ENCODE measurements at regions not wholly inside any gene's neighbourhood (a gene's known extent, or its start where the extent isn't known, plus 50 kb on each side); places are given as distances from the start of the nearest gene placed in this dataset.

GRCh38 chr20:60750909-60751308 lies 501.2 kb upstream of the CDH4 start:
- no peak for FAIRE-seq
- Histone ChIP-seq H3K4me2 (ENCODE audit: low read length) (no peak overlapping the region), H3K9ac (ENCODE audit: low read length) (no peak overlapping the region), H3K79me2 (ENCODE audit: insufficient read depth, low read length) (no peaks in the 10 kb centered on the region), H3K4me1 (ENCODE audit: insufficient read depth, low read length) (no peaks in the 10 kb centered on the region), H3K27ac (ENCODE audit: low read depth, low read length) (no peak overlapping the region), H3K9me3 (ENCODE audit: insufficient read depth, low read depth, low read length) (peaks cover 3% of the 10 kb centered on the region), H3K4me3 (ENCODE audit: insufficient read depth, low read depth, low read length) (no peak overlapping the region), H2AFZ (ENCODE audit: low read depth, low read length) (no peak overlapping the region), H3K36me3 (ENCODE audit: insufficient read depth, low read length) (no peaks in the 10 kb centered on the region), H4K20me1 (ENCODE audit: insufficient read depth, low read length) (no peaks in the 10 kb centered on the region), H3K27me3 (ENCODE audit: insufficient read depth, low read length) (no peaks in the 10 kb centered on the region)
- Mint-ChIP-seq H3K27me3 (ENCODE audit: low read depth, unreplicated experiment) (peaks cover 15% of the 10 kb centered on the region), H3K9me3 (ENCODE audit: unreplicated experiment) (peaks cover 2% of the 10 kb centered on the region), H3K4me3 (ENCODE audit: unreplicated experiment) (no peak overlapping the region), H3K36me3 (ENCODE audit: low read depth, unreplicated experiment) (no peaks in the 10 kb centered on the region), H3K4me1 (ENCODE audit: low read depth, unreplicated experiment) (no peaks in the 10 kb centered on the region), H3K27ac (ENCODE audit: unreplicated experiment) (no peak overlapping the region)
- TF ChIP-seq EZH2 (IDR thresholded peaks at IDR 0.05; ENCODE audit: insufficient read depth, low read length) (no peak), CTCF (IDR thresholded peaks at IDR 0.05; ENCODE audit: insufficient read depth, low read depth, low read length) (no peak)
- no peak for DNase-seq (ENCODE audit: low read depth)

DNA sequence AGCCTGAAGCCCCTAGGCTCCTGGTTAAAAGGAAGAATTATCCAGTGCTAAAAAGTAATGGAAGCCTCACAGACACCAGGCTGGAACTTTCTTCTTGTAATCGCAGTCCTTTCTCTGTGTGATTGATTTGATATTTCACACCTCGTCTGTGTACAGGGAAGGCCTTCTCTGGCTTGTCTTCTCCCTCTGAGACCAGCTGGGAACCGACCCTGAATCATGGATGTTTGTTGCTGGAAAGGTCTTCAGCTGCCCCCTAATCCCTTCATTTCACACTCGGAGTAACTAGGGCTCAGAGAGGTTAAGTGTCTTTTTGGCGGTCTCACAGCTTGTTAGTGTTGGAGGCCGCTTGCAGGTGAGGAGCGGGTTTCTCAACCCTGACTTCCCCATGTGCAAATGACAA lies 500.2 kb upstream of the CDH4 start:
- TF ChIP-seq EZH2 (IDR thresholded peaks at IDR 0.05; ENCODE audit: insufficient read depth, low read length) (no peak), CTCF (IDR thresholded peaks at IDR 0.05; ENCODE audit: insufficient read depth, low read depth, low read length) (no peak)
- Mint-ChIP-seq H3K27me3 (ENCODE audit: low read depth, unreplicated experiment) (peaks cover 15% of the 10 kb centered on the region), H3K9me3 (ENCODE audit: unreplicated experiment) (peaks cover 2% of the 10 kb centered on the region), H3K4me3 (ENCODE audit: unreplicated experiment) (no peak overlapping the region), H3K36me3 (ENCODE audit: low read depth, unreplicated experiment) (no peaks in the 10 kb centered on the region), H3K4me1 (ENCODE audit: low read depth, unreplicated experiment) (no peaks in the 10 kb centered on the region), H3K27ac (ENCODE audit: unreplicated experiment) (no peak overlapping the region)
- no peaks in the 10 kb centered on the region for H4K20me1 ChIP-seq (ENCODE audit: insufficient read depth, low read length)
- no peaks in the 10 kb centered on the region for H3K27me3 ChIP-seq (ENCODE audit: insufficient read depth, low read length)
- H3K4me3 ChIP-seq (ENCODE audit: insufficient read depth, low read depth, low read length): no peak overlapping the region
- DNase-seq (ENCODE audit: low read depth): no peak
- H3K27ac ChIP-seq (ENCODE audit: low read depth, low read length): no peak overlapping the region
- no peaks in the 10 kb centered on the region for H3K79me2 ChIP-seq (ENCODE audit: insufficient read depth, low read length)
- FAIRE-seq: no peak
- no peak overlapping the region for H2AFZ ChIP-seq (ENCODE audit: low read depth, low read length)
- H3K9me3 ChIP-seq (ENCODE audit: insufficient read depth, low read depth, low read length): peaks cover 3% of the 10 kb centered on the region
- H3K9ac ChIP-seq (ENCODE audit: low read length): no peak overlapping the region
- no peak overlapping the region for H3K4me2 ChIP-seq (ENCODE audit: low read length)
- H3K4me1 ChIP-seq (ENCODE audit: insufficient read depth, low read length): no peaks in the 10 kb centered on the region
- H3K36me3 ChIP-seq (ENCODE audit: insufficient read depth, low read length): no peaks in the 10 kb centered on the region

GRCh38 chr20:60752741-60753420 lies 499.2 kb upstream of the CDH4 start:
- no peaks in the 10 kb centered on the region for H3K79me2 ChIP-seq (ENCODE audit: insufficient read depth, low read length)
- Mint-ChIP-seq H3K4me1 (ENCODE audit: low read depth, unreplicated experiment) (no peaks in the 10 kb centered on the region), H3K4me3 (ENCODE audit: unreplicated experiment) (no peak overlapping the region), H3K36me3 (ENCODE audit: low read depth, unreplicated experiment) (no peaks in the 10 kb centered on the region), H3K27me3 (ENCODE audit: low read depth, unreplicated experiment) (peaks cover 15% of the 10 kb centered on the region), H3K27ac (ENCODE audit: unreplicated experiment) (no peak overlapping the region), H3K9me3 (ENCODE audit: unreplicated experiment) (peaks cover 2% of the 10 kb centered on the region)
- H3K4me1 ChIP-seq (ENCODE audit: insufficient read depth, low read length): no peaks in the 10 kb centered on the region
- H3K9ac ChIP-seq (ENCODE audit: low read length): no peak overlapping the region
- peaks cover 3% of the 10 kb centered on the region for H3K9me3 ChIP-seq (ENCODE audit: insufficient read depth, low read depth, low read length)
- DNase-seq (ENCODE audit: low read depth) (no peak), FAIRE-seq (no peak)
- no peaks in the 10 kb centered on the region for H3K27me3 ChIP-seq (ENCODE audit: insufficient read depth, low read length)
- H3K4me3 ChIP-seq (ENCODE audit: insufficient read depth, low read depth, low read length): no peak overlapping the region
- no peak overlapping the region for H3K27ac ChIP-seq (ENCODE audit: low read depth, low read length)
- no peaks in the 10 kb centered on the region for H3K36me3 ChIP-seq (ENCODE audit: insufficient read depth, low read length)
- no peaks in the 10 kb centered on the region for H4K20me1 ChIP-seq (ENCODE audit: insufficient read depth, low read length)
- H3K4me2 ChIP-seq (ENCODE audit: low read length): no peak overlapping the region
- TF ChIP-seq EZH2 (IDR thresholded peaks at IDR 0.05; ENCODE audit: insufficient read depth, low read length) (no peak), CTCF (IDR thresholded peaks at IDR 0.05; ENCODE audit: insufficient read depth, low read depth, low read length) (no peak)
- H2AFZ ChIP-seq (ENCODE audit: low read depth, low read length): no peak overlapping the region

Measured in astrocyte (in vitro differentiated cells and primary cell).